HG03175 (cell line): ENCODE measurements at regions not wholly inside any gene's neighbourhood (a gene's known extent, or its start where the extent isn't known, plus 50 kb on each side); places are given as distances from the start of the nearest gene placed in this dataset.

ENCODE experiments used
- ATAC-seq: cut with Tn5 transposase; IDR thresholded peaks from one replicate; pipeline ENCODE4 v1.9.1; 2021; ENCODE audit warnings: mild to moderate bottlenecking, moderate library complexity; ENCODE audit not compliant: unreplicated experiment

DNA sequence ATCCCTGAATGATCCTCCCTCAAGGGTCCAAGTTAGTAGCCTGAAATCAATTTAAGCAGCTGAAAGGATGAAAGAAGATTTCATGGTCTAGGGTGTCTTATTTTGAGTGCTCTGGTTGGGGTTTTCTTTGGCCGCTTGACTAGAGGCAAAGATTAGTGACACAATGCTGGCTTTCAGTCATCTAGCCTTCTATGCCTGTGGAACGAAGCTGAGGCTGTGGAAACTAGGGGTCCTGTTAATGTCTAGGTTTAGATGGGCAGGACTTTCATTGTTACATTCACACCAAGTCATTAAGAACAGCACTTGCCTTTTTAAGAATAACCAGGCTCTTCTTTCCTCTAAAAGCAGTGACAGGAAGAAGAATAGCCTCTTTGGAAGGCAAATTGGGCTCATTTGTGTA lies 253.8 kb upstream of the E2F7 start:
- ATAC-seq = no peak

DNA sequence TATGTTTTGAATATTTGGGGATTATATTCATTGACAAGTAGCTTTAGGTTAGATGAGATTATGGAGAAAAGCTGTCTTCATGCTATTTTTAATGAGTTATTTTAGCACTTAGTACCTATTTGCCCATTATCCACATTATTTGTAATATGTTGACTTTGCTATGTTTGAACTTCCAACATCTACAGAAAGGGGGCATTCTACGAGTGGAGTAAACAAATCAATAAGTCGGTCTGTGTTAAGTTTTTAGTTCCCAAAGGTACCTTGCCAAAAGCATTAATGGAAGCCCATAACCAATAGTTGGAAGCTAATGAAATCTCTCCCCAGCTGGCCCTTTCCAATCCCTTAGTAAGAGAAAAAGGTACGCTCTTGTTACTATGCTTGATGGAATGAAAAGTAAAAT lies 250.0 kb upstream of the E2F7 start:
- no peak for ATAC-seq

DNA sequence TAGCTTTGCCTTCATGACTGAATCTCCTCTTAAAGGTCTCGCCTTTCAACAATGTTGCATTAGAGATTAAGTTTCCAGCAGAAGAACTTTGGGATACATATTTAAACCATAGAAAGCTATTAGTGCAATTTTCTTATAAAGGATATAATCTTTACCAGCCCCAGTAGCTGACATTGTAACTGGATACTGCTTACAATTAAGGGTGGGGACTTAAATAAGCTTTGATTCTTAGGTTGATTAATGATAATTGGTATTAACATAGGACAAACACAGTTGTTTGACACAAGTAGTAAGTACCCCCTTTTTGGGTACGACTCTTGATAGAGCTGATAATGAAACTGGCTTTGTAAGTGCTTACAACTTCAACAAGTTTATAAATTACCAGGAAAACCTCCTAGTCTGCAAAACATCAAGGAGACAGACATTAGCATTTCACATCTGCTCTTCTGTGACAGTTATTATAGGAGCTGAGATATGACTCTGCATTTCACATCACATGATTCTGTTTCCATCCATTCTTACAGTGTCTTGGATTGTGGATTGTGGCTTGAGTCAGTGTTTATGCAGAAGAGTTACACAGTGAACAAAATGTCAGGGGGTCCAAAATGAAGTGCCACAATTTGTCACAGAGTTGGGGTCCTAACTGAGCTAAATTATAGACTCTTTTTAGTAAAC lies 249.1 kb upstream of the E2F7 start:
- ATAC-seq = no peak

DNA sequence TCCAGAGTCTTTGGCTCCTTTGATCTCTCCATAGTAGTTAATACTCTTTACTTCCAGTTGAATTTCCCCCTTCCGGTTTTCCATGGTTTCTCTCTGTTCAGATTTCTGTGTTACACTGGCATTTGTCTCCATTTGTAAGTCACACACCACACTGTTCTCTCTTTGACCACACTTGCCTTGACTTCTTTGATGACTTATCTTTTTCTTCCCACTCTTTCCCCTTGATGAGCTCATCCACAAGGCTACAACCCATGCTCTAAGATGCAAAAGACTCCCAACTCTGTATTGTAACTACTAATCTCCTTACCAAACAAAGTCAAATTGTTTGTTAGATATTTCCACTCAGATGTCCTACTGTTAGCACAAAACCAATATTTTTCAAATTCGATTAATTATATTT lies 242.7 kb upstream of the E2F7 start:
- no peak for ATAC-seq

DNA sequence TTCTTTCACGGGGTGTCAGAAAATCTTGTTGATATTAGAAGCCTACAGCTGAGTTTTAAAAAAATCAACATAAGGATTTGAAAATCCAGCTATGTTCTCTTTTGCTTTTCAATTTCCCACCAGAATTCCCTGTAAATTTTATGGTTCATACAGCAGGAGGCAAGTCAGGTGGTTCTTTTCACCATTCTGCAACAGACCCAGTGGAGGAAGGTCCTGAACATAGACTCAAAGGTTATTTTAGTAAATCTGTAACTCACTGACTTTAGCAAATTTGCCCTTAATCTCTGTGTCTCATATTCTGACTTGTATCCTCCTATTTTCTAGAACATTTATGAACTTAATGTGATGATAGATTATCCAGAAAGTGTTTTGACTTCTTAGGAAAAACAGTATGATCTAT lies 235.4 kb upstream of the E2F7 start:
- ATAC-seq = no peak

DNA sequence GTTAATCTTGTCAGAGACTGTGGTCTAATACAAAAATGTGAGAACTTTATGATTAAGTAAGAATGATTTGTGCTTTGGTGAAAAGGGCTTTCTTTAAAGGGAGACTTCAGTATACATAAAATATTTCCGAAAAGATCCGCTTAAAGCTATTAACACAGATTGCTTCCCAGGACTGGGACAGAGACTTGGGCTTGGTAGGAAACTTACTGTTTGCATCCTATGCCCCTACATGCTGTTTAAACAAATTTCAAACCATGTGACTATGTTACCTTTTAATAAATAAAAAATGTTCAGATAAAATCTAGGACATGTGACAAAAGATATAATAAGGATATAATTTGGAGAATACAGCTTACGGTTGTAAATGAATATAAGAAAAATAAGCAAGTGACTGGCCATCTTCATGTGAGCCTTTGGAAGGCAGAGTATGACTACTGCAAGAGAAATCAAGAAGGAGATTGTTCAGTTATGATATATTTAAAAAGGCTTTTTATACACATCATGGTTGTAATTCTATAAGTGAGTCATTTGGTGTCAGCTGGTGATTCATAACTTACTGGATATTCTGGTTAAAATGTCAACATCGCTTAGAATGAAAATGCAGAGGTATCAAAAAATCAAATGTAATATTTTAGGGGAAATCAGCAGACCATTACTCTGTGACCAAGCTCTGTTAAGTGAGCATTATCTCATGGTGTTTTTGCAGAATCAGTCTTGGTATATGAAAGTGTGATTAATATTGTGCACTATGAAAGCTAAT lies 234.7 kb upstream of the E2F7 start:
- ATAC-seq = no peak

DNA sequence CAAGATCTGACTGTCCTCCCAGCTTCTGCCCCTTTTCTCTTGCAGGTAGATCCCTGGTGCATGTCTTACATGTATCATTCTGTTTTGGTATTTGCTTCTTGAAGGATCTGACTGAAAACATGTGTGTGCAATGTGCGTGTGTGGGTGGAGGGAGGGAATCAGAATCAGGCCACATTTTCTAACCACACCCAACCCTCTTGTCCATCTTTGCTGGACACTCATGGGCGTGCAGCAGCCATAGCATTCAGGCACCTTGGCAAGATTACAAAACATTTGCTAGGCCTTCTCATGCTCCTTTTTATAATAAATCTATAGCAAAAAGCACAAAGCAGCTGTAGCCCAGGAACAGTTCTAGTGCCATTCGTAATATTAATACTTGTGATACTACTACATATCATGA lies 233.6 kb upstream of the E2F7 start:
- no peak for ATAC-seq

DNA sequence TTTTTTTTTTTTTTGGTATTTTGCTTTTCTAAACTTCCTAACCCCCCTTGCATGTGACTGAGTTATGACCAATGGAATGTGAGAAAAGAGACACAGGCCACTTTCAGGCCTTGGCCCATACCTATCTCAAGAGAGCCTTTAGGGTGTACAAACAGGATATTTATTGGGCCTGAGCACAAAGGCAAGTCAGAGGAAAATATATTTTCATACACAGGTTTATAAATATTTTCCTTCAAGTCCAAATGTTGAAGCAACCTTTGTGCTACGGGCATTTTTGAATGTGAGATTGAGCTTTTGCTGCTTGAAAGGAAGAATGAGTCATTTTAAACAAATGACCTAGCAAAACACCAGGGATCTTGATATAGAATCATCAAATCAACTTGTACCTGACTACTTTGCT lies 228.6 kb upstream of the E2F7 start:
- ATAC-seq = no peak

DNA sequence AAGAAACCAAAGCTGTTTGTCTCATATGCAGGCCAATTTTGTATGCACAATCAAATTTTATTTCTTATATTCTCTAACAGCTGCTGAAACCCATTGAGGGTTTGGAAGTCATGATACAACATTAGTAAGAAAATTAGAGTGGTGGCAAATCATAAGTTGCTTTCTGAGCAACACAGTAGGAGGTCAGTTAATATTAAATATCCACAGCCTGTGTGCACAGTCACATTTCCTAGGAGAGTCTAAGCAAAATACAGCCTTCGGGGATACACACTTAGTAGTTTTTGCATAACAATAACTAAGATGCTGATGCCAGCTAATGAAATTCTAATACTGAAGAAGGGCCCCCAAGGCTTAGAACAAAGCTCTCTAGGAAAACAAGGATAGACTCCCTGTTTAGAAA lies 209.6 kb upstream of the E2F7 start:
- no peak for ATAC-seq

DNA sequence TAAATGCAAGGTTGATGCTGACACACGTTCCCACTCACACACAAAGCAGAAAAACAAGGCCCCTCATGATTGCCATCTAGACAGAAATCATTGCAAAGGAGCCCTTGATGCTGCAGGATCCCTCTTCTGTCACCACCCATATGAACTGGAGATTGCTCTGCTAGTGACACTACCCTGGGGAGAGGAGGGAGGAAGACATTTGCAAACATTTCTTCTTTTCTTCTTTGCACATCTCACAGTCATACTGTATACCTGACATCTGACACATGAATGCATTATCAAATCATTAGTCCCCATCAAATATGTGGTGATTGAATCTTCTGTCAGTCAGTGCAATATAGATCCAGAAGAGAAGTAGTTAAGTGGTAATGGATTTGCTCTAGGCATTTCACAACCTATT lies 208.5 kb upstream of the E2F7 start:
- ATAC-seq = no peak

DNA sequence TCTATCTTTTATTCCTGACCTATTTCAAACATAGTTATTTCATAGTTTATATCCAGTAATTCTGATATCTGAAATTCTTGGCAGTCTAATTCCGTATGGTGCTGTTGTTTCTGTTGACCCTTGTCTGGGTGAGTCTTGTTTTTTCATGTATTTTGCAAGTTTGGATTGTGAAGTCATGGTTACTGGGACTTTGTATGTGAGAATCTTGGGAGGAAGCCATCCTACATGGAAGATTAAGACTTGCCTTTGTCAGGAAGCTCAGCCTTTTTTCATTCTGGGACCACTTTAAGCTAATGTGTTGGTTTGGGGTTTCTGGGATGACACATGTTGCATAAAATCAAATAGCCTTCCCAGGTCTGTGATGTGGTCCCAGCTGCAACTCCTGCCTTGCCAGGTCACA lies 191.6 kb upstream of the E2F7 start:
- ATAC-seq = no peak

DNA sequence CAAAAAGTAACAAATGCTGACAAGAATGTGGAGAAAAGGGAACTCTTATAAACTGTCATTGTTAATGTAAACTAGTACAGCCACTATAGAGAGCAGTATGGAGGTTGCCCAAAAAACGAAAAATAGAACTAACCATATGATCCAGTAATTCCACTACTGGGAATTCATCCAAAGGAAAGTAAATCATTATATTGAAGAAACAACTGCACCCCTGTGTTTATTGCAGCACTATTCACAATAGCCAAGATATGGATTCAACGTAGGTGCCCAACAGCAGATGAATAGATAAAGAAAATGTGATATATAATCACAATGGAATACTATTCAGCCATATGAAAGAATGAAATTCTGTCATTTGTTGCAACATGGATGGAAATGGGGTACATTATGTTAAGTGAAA lies 188.0 kb upstream of the E2F7 start:
- ATAC-seq = no peak

DNA sequence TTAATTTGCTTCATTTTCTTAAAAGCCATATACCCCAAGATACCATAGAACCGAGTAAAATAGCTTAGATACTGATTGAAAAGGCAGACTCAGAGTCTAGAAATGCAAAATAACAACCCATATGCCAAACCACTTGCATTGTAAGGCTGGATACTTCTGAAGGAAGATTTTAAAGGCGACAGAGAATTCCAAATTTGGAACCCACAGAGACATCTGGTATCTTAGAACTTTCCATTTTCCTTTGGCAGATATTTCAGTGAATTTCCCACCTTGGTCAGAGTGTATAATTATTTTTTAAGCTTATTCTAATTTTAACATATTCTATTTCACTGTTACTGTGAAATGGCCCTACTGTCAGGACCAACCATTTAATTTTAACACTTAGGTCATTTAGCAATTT lies 186.4 kb upstream of the E2F7 start:
- no peak for ATAC-seq

DNA sequence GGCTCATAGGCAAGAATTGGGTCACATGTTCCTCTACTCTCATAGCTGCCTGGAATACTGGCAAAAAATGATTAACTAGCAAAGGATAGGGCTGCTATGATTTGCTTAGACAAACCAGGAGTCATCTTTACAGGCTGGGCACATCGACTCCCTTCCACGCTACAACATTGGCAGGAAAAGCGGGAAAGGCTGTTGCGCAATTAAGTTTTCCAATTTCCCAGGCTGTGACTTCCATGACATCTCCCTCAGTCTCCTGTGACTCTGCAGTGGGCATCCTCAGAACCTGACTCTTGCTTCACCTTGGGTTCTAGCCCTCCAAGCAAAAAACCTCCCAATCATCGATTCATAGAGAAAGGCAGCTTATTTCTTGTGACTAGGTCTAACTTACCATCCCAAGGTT lies 184.5 kb upstream of the E2F7 start:
- ATAC-seq = no peak

DNA sequence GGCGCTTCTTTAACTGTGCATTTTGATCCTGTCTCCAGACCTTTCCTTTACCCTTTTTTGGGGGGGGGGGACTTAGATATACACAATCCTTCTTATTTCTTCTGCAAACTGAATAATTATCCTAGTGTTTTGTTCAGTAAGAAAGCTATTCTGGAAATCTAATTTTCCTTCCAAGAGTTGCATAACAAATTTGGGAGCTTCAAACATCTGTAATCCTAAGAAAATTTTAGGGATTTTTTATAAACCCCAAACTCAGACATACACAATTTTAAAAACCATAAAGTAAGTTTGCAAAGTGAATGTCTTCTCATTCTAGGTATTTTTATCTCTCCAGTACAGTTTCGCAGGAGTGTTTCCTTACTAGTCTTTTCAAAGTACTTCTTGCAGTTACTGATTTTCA lies 182.7 kb upstream of the E2F7 start:
- no peak for ATAC-seq

DNA sequence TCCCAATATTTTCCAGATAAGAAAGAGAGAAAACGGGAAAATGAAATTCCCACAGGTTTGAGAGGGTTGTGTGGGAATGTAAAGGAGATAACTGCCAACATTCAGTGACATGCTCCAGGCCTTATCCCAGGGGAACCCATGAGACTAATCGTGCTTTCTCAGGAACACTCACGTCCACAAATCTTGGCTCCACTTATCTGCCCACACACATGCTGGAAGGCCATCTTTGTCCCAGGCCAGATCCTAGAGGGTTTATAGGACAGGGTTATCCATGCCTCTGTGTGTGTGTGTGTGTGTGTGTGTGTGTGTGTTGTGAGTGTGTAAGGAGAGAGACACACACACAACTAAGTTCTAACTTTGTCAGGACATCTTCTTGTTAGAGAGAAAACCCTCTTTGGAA lies 182.2 kb upstream of the E2F7 start:
- ATAC-seq = no peak

DNA sequence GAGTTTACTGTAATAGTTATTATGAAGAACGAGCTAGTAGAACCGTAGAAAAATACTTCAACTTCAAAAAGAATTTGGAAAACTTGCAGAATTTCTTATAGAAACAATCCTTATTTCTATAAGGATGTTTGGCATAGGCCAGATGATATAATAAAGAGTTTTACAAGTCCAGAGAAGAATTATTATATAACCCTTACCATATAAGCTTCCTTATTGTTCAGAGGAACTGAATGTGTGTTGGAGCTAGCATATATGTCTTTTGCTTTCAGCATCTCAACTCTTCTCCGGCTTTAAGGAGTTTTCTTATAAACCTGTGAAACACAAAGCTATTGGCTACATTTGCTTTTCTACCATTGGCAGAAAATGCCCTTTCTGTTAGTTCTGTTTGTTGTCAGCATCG lies 178.0 kb upstream of the E2F7 start:
- no peak for ATAC-seq

DNA sequence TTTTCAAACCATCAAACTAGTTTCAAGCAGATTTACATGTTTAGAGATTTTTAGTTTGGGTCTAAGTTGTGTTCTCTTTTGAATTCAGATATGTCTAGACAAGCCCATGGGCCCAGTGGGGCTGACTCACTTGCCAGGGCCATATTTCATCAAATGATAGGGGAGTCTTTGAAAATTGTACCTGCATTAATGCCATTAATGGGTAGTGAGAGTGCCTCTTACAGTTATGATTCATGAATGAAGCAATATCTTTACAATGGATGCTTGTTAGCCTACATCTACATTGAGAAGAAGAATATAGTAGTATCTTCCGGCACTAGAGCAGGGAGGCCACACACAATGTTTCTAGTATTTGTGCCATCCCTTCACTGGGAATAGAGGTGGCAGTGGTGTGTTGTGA lies 174.2 kb upstream of the E2F7 start:
- ATAC-seq = no peak

DNA sequence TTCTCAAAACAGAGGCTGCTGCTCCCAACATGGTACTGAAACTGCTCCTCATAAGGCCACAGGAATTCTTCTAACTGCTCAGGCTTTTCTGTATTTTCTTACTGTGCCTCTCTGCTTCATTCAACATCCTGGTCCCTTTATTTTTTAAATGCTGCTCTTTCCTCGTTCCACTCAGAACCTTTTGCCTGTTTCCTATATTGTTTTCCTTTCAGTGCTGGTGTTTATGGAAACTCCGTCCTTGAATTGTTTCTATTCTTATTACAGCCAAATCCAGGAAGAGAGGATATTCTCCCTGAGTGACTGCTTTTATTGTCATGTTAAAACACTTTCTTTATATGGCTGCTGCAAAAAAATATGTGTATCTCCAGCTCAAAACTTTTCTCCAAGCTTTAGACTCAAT lies 173.0 kb upstream of the E2F7 start:
- ATAC-seq = no peak

DNA sequence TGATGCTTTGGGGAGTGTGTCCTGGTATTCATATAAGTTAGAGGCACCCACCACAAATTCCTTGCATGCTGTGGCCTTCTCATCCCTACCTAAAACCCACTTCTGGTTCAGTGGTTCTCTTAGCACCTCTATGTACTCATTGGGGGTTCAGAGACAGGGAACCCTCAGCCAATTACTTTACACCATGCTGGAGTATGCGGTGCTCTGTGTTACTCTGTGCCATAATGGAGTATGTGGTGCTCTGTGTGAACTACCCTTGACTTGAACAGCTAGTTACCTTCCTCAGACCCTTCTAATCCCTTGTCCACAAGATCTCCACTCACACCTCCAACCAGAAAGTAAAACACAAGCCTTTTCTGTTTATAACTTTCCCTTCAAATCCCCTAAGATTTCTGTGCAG lies 172.5 kb upstream of the E2F7 start:
- no peak for ATAC-seq

DNA sequence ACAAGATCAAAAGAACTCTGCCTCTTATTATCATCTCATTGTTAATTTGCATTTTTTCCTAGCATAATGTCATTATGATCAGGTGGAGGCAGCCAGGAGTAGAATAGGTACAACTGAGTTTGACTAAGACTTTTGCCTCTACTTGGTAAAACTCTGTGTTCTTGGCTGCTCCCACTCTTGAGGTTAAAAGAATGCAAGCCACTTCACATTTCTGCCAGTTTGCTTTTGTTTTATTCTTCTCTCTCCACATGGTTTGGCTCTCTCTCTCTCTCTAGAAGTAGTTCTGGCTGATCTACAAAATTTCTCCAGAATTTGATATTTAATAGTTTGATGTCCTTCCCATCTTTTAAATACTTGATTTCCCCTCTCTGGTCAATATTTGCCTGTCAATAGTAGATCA lies 170.7 kb upstream of the E2F7 start:
- no peak for ATAC-seq

DNA sequence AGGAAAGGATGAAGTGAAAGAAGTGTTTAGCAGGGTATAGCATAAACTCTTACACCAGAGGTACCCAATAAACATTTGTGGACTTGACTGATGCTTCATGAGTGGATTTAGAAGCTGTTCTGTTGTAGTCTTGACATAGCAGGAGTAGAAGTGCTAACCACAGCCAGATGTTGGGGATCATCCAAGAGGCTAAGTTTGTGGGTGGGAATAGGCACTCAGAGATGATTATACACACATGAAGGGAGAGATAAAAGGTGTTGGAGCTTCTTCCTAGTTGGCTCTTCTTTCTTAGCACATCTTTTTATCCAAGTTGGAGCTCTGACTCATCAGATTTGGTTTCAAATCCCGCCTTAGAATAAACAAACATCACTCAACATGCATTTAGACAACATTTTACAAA lies 166.7 kb upstream of the E2F7 start:
- no peak for ATAC-seq

DNA sequence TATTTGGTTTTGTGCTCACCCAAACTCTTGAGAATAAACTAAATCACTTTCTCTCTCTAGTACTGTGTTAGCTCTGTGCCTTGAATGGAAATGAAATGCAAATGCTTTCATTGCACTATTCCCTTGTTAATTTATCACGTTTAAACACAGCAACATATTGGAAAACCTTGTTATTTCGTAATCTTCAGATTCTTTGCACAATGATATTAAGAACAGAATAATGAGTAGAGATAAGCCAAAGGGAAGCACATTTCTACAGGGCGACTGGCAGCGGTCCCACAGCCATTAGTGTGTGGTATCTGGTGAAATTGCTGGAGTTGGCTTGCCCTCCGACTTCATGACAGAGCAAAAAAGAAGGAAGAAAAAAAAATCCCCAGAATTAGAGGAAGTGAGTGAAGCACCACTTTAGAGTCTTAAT lies 166.1 kb upstream of the E2F7 start:
- no peak for ATAC-seq
